Hematopoietic multipotent progenitor cell treated with erythropoietin and hydrocortisone succinate and interleukin-3 and kit ligand, for 4 days (in vitro differentiated cells): ENCODE measurements at regions not wholly inside any gene's neighbourhood (a gene's known extent, or its start where the extent isn't known, plus 50 kb on each side); places are given as distances from the start of the nearest gene placed in this dataset.

Experiments
- DNase-seq: peaks from one replicate; pipeline ENCODE4 v3.0.0-alpha.2; 2015

GRCh38 chr4:122027203-122027602 lies 75.3 kb upstream of the TRPC3 start:
- DNase-seq: no peak

GRCh38 chr4:122017296-122017695 lies 65.4 kb upstream of the TRPC3 start:
- no peak for DNase-seq

GRCh38 chr4:122015203-122015602 lies 63.3 kb upstream of the TRPC3 start:
- no peak for DNase-seq

- DNase-seq: peak; percentile 13
These were observed 60.9 kb upstream of the TRPC3 start for GRCh38 chr4:122012735-122013134.

- no peak for DNase-seq
These were observed 58.8 kb upstream of the TRPC3 start for GRCh38 chr4:122010610-122011009.

GRCh38 chr4:122009524-122009923 lies 57.7 kb upstream of the TRPC3 start:
- no peak for DNase-seq

GRCh38 chr4:122007016-122007415 lies 55.2 kb upstream of the TRPC3 start:
- DNase-seq: no peak

GRCh38 chr4:122005064-122005755 lies 53.4 kb upstream of the TRPC3 start:
- DNase-seq: no peak

GRCh38 chr4:122003335-122003734 lies 51.5 kb upstream of the TRPC3 start:
- peak; percentile 63 for DNase-seq
